Activated T-helper 1 cell treated with anti-CD3 and anti-CD28 coated beads, Interleukin-2, amount 50 U/mL, for 16 hours (primary cell): ENCODE measurements at regions not wholly inside any gene's neighbourhood (a gene's known extent, or its start where the extent isn't known, plus 50 kb on each side); places are given as distances from the start of the nearest gene placed in this dataset.

Source experiments
- DNase-seq, 2 donors: peaks; one replicate each; pipeline ENCODE4 v3.0.0-alpha.2; 2020; ENCODE audit warnings: low read depth in 1 of 2, low spot score in 1 of 2

GRCh38 chr11:127117231-127117739 lies 116.7 kb upstream of the KIRREL3 start:
- no peak for DNase-seq

GRCh38 chr11:127115844-127116243 lies 115.3 kb upstream of the KIRREL3 start:
- DNase-seq, result no peak

GRCh38 chr11:127114035-127114434 lies 113.5 kb upstream of the KIRREL3 start:
- DNase-seq, result no peak

GRCh38 chr11:127110542-127110941 lies 110.0 kb upstream of the KIRREL3 start:
- DNase-seq, result no peak

- DNase-seq, result no peak
Measured at GRCh38 chr11:127109796-127110480, 109.4 kb upstream of the KIRREL3 start.

GRCh38 chr11:127108838-127109237 lies 108.3 kb upstream of the KIRREL3 start:
- no peak for DNase-seq

- DNase-seq, result no peak
Measured at GRCh38 chr11:127106938-127107337, 106.4 kb upstream of the KIRREL3 start.

- DNase-seq, result no peak
Measured at GRCh38 chr11:127105593-127106541, 105.3 kb upstream of the KIRREL3 start.

GRCh38 chr11:127103586-127104388 lies 103.2 kb upstream of the KIRREL3 start:
- DNase-seq, result no peak

- DNase-seq, result no peak
Measured at GRCh38 chr11:127098684-127099083, 98.1 kb upstream of the KIRREL3 start.

- no peak for DNase-seq
Measured at GRCh38 chr11:127080735-127081134, 80.2 kb upstream of the KIRREL3 start.

GRCh38 chr11:127075758-127076157 lies 75.2 kb upstream of the KIRREL3 start:
- no peak for DNase-seq

- no peak for DNase-seq
Measured at GRCh38 chr11:127074151-127074761, 73.7 kb upstream of the KIRREL3 start.

- no peak for DNase-seq
Measured at GRCh38 chr11:127073621-127074020, 73.1 kb upstream of the KIRREL3 start.

GRCh38 chr11:127071606-127072005 lies 71.0 kb upstream of the KIRREL3 start:
- DNase-seq, result no peak

GRCh38 chr11:127070808-127071207 lies 70.2 kb upstream of the KIRREL3 start:
- no peak for DNase-seq

GRCh38 chr11:127066401-127067090 lies 66.0 kb upstream of the KIRREL3 start:
- DNase-seq, result no peak

- no peak for DNase-seq
Measured at GRCh38 chr11:127063241-127063640, 62.7 kb upstream of the KIRREL3 start.

GRCh38 chr11:127061947-127062346 lies 61.4 kb upstream of the KIRREL3 start:
- DNase-seq, result no peak

- DNase-seq, result no peak
Measured at GRCh38 chr11:127059750-127060149, 59.2 kb upstream of the KIRREL3 start.
